ENCODE measurements at regions not wholly inside any gene's neighbourhood (a gene's known extent, or its start where the extent isn't known, plus 50 kb on each side); places are given as distances from the start of the nearest gene placed in this dataset.
"Not testable (repeated sequence)": the region's sequence is repeated elsewhere in the genome, so short reads cannot be mapped to it uniquely, and the experiment has no call there.

DNA sequence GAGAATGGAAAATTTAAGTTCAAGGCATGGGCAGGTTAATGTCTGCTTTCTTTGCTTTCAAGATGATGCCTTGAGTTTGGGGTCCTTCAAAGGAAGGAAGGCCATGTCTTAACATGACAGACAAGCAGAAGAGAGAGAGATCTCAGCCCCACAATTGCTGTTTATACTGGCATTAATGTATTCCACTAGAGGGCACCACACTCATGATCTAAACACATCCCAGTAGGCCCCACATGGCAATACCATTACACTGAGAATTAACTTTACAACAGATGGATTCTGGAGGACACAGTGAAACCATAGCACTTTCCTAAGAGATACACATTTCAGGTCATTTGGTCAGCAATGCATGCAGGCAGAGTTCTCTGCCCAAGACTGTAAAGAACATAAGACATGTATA, 1460.3 kb downstream of the RPIA start:
- not testable (repeated sequence) for H3K4me1 ChIP-seq (ENCODE audit: control insufficient read depth, insufficient read depth, low read length); H3K9me3 ChIP-seq (ENCODE audit: control insufficient read depth, insufficient read depth, low read length); H3K4me3 ChIP-seq (ENCODE audit: low read depth, low read length); H3K9ac ChIP-seq (ENCODE audit: low read depth, low read length); H3K36me3 ChIP-seq (ENCODE audit: control insufficient read depth, insufficient read depth, low read length); H3K27me3 ChIP-seq (ENCODE audit: control insufficient read depth, insufficient read depth, low read length)

DNA sequence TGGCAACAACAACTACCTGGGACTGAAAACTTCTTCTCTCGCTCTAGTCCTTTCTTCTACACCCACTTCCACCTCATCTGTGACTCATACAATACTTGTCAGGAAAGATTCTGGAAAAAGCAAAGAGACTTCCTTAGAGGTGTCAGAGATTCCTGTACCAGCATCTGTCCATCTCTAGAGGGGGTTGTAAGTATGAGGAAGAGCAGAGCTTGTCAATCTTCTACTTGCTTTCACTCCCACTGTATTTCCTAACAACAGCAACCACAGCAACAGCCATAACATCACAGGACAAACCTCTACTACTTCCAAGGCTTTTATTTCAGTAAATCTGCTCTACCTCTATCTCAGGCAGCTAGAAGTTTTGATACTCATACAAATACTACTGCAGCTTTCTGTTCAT, 1479.5 kb downstream of the RPIA start:
- H3K4me3 ChIP-seq (ENCODE audit: low read depth, low read length); H3K9ac ChIP-seq (ENCODE audit: low read depth, low read length); H3K9me3 ChIP-seq (ENCODE audit: control insufficient read depth, insufficient read depth, low read length); H3K36me3 ChIP-seq (ENCODE audit: control insufficient read depth, insufficient read depth, low read length); H3K4me1 ChIP-seq (ENCODE audit: control insufficient read depth, insufficient read depth, low read length); H3K27me3 ChIP-seq (ENCODE audit: control insufficient read depth, insufficient read depth, low read length): not testable (repeated sequence)

- H3K9me3 ChIP-seq (ENCODE audit: control insufficient read depth, insufficient read depth, low read length); H3K36me3 ChIP-seq (ENCODE audit: control insufficient read depth, insufficient read depth, low read length); H3K4me3 ChIP-seq (ENCODE audit: low read depth, low read length); H3K4me1 ChIP-seq (ENCODE audit: control insufficient read depth, insufficient read depth, low read length); H3K9ac ChIP-seq (ENCODE audit: low read depth, low read length); H3K27me3 ChIP-seq (ENCODE audit: control insufficient read depth, insufficient read depth, low read length): not testable (repeated sequence)
Observed at GRCh38 chr2:90173081-90173480, 1481.6 kb downstream of the RPIA start.

DNA sequence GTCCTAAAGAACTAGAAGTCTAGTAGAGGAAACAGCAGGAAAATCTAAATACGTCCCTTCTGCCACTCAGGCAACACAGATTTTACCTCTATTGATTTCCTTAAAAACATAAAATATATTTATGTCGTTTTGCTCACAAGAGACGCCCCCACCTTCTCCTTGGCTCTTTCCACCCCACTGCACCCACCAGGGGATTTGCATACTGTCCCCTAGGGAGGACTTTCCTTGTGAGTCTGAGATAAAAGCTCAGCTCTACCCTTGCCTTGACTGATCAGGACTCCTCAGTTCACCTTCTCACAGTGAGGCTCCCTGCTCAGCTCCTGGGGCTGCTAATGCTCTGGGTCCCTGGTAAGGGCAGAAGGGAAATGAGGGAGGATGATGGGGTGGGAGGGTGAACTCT, 1488.1 kb downstream of the RPIA start:
- H3K36me3 ChIP-seq (ENCODE audit: control insufficient read depth, insufficient read depth, low read length); H3K4me1 ChIP-seq (ENCODE audit: control insufficient read depth, insufficient read depth, low read length); H3K9ac ChIP-seq (ENCODE audit: low read depth, low read length); H3K4me3 ChIP-seq (ENCODE audit: low read depth, low read length); H3K9me3 ChIP-seq (ENCODE audit: control insufficient read depth, insufficient read depth, low read length); H3K27me3 ChIP-seq (ENCODE audit: control insufficient read depth, insufficient read depth, low read length): not testable (repeated sequence)

DNA sequence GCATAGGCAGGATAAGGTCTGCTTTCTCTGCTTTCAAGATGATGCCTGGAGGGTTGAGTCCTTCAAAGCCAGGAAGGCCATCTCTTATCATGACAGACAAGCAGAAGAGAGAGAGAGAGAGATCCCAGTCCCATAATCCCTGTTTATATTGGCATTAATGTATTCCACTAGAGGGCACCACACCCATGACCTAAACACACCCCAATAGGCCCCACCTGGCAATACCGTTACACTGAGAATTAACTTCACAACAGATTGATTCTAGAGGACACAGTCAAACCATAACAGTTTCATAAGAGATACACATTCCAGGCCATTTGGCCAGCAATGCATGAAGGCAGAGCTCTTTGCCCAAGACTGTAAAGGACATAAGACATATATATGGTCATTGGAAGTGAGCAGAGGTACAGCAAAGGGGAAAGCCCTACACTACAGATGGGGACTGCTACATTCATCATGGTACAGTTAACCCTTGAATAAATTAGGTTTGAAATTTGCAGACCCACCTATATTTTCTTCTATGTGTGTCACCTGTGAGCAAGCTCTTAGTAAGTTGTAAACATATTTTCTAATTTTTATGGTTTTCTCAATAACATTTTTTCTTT, 1516.1 kb downstream of the RPIA start:
- no peaks in the 10 kb centered on the region for H3K27me3 ChIP-seq (ENCODE audit: control insufficient read depth, insufficient read depth, low read length)
- no peaks in the 10 kb centered on the region for H3K4me1 ChIP-seq (ENCODE audit: control insufficient read depth, insufficient read depth, low read length)
- H3K9me3 ChIP-seq (ENCODE audit: control insufficient read depth, insufficient read depth, low read length), result peaks cover 3% of the 10 kb centered on the region
- H3K4me3 ChIP-seq (ENCODE audit: low read depth, low read length), result no peak overlapping the region
- H3K36me3 ChIP-seq (ENCODE audit: control insufficient read depth, insufficient read depth, low read length), result no peaks in the 10 kb centered on the region
- no peak overlapping the region for H3K9ac ChIP-seq (ENCODE audit: low read depth, low read length)

DNA sequence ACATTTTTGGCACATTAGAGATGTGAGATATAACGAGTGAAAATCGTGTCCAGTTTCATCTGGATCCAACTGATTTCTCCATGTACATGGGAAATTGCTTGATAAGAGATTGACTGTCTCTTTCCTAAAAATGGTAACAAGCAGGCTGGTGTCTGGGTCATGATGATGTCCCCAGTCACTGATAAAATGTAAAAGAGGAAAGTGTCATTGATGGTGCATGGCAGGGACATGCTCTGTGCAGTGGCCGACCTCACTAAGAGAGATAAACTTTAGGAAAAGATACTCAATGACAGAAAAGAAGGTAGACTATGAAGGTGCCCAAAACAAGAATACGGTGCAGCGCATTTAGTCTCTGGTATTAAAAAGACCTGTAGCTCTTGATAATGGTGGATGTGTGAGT, 1517.5 kb downstream of the RPIA start:
- no peaks in the 10 kb centered on the region for H3K27me3 ChIP-seq (ENCODE audit: control insufficient read depth, insufficient read depth, low read length)
- no peaks in the 10 kb centered on the region for H3K36me3 ChIP-seq (ENCODE audit: control insufficient read depth, insufficient read depth, low read length)
- H3K9ac ChIP-seq (ENCODE audit: low read depth, low read length), result no peak overlapping the region
- no peaks in the 10 kb centered on the region for H3K4me1 ChIP-seq (ENCODE audit: control insufficient read depth, insufficient read depth, low read length)
- no peak overlapping the region for H3K4me3 ChIP-seq (ENCODE audit: low read depth, low read length)
- H3K9me3 ChIP-seq (ENCODE audit: control insufficient read depth, insufficient read depth, low read length), result peaks cover 3% of the 10 kb centered on the region

DNA sequence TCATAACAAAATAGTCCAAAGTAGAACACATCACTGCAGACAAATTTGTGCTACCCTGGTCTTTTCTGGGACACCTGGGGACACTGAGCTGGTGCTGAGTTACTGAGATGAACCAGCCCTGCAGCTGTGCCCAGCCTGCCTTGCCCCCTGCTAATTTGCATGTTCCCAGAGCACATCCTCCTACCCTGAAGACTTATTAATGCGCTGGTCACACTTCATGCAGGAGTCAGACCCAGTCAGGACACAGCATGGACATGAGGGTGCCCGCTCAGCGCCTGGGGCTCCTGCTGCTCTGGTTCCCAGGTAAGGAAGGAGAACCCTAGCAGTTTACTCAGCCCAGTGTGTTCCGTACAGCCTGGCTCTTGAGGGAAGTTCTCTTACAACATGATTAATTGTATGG, 1518.3 kb downstream of the RPIA start:
- no peak overlapping the region for H3K4me3 ChIP-seq (ENCODE audit: low read depth, low read length)
- no peak overlapping the region for H3K9ac ChIP-seq (ENCODE audit: low read depth, low read length)
- H3K27me3 ChIP-seq (ENCODE audit: control insufficient read depth, insufficient read depth, low read length), result no peaks in the 10 kb centered on the region
- no peaks in the 10 kb centered on the region for H3K9me3 ChIP-seq (ENCODE audit: control insufficient read depth, insufficient read depth, low read length)
- no peaks in the 10 kb centered on the region for H3K36me3 ChIP-seq (ENCODE audit: control insufficient read depth, insufficient read depth, low read length)
- H3K4me1 ChIP-seq (ENCODE audit: control insufficient read depth, insufficient read depth, low read length), result no peaks in the 10 kb centered on the region

DNA sequence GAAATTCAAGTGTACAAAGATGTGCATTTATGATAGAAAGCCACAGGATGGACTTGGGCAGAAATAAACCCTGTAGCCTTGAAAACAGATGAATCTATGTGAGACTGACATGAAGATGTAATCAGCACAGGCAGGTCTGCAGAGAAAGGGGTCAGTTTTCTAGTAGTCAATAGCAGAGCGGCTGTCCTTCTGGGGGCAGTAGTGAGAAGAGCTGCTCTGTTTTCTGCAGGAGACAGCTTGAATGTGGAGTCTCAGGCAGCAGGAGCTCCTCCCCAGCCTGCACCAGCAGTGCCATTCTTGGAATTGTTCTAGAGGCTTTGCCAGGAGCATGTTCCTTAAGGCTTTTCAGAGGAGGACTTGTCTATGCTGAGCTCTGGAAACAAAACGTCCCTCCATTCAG, 1524.4 kb downstream of the RPIA start:
- not testable (repeated sequence) for H3K9ac ChIP-seq (ENCODE audit: low read depth, low read length); H3K4me1 ChIP-seq (ENCODE audit: control insufficient read depth, insufficient read depth, low read length); H3K27me3 ChIP-seq (ENCODE audit: control insufficient read depth, insufficient read depth, low read length); H3K9me3 ChIP-seq (ENCODE audit: control insufficient read depth, insufficient read depth, low read length); H3K36me3 ChIP-seq (ENCODE audit: control insufficient read depth, insufficient read depth, low read length); H3K4me3 ChIP-seq (ENCODE audit: low read depth, low read length)

GRCh38 chr2:90216801-90217200, 1525.3 kb downstream of the RPIA start:
- not testable (repeated sequence) for H3K4me3 ChIP-seq (ENCODE audit: low read depth, low read length); H3K36me3 ChIP-seq (ENCODE audit: control insufficient read depth, insufficient read depth, low read length); H3K9me3 ChIP-seq (ENCODE audit: control insufficient read depth, insufficient read depth, low read length); H3K4me1 ChIP-seq (ENCODE audit: control insufficient read depth, insufficient read depth, low read length); H3K9ac ChIP-seq (ENCODE audit: low read depth, low read length); H3K27me3 ChIP-seq (ENCODE audit: control insufficient read depth, insufficient read depth, low read length)

DNA sequence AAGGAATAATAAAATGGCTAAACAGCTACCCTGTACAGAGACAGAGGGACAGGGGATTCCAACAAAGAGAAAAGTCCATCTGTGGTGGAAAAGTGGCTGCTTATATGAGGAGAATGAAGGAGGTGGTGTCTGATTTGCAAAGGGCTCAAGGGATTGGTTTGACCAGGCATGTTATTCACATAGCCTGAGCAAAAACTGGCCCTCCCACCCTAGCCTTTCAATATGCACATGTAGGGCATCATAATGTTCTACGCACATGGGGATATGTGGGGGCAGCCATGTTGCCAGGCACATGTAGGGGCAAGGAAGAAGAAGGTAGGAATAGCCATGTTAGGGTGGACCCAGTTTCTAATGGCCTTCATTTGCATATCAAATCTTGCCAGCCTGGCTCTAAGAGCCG, 1527.1 kb downstream of the RPIA start:
- H3K4me3 ChIP-seq (ENCODE audit: low read depth, low read length); H3K9me3 ChIP-seq (ENCODE audit: control insufficient read depth, insufficient read depth, low read length); H3K9ac ChIP-seq (ENCODE audit: low read depth, low read length); H3K4me1 ChIP-seq (ENCODE audit: control insufficient read depth, insufficient read depth, low read length); H3K36me3 ChIP-seq (ENCODE audit: control insufficient read depth, insufficient read depth, low read length); H3K27me3 ChIP-seq (ENCODE audit: control insufficient read depth, insufficient read depth, low read length): not testable (repeated sequence)

DNA sequence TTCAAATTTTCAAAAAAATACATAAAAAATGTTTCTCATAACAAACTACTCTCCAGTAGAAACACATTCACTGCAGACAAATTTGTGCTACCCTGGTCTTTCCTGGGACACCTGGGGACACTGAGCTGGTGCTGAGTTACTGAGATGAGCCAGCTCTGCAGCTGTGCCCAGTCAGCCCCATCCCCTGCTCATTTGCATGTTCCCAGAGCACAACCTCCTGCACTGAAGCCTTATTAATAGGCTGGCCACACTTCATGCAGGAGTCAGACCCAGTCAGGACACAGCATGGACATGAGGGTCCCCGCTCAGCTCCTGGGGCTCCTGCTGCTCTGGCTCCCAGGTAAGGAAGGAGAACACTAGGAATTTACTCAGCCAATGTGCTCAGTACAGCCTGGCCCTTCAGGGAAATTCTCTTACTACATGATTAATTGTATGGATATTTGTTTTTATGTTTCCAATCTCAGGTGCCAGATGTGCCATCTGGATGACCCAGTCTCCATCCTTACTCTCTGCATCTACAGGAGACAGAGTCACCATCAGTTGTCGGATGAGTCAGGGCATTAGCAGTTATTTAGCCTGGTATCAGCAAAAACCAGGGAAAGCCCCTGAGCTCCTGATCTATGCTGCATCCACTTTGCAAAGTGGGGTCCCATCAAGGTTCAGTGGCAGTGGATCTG, 1529.3 kb downstream of the RPIA start:
- H3K9me3 ChIP-seq (ENCODE audit: control insufficient read depth, insufficient read depth, low read length); H3K36me3 ChIP-seq (ENCODE audit: control insufficient read depth, insufficient read depth, low read length): not testable (repeated sequence)

GRCh38 chr2:90221300-90221651, 1529.8 kb downstream of the RPIA start:
- Histone ChIP-seq H3K36me3 (ENCODE audit: control insufficient read depth, insufficient read depth, low read length) (no peaks in the 10 kb centered on the region), H3K9me3 (ENCODE audit: control insufficient read depth, insufficient read depth, low read length) (no peaks in the 10 kb centered on the region), H3K27me3 (ENCODE audit: control insufficient read depth, insufficient read depth, low read length) (no peaks in the 10 kb centered on the region), H3K4me3 (ENCODE audit: low read depth, low read length) (no peak overlapping the region), H3K9ac (ENCODE audit: low read depth, low read length) (no peak overlapping the region), H3K4me1 (ENCODE audit: control insufficient read depth, insufficient read depth, low read length) (no peaks in the 10 kb centered on the region)

More for the DNA sequence above, 1529.3 kb downstream of the RPIA start:
- not testable (repeated sequence) for H3K4me1 ChIP-seq (ENCODE audit: control insufficient read depth, insufficient read depth, low read length); H3K4me3 ChIP-seq (ENCODE audit: low read depth, low read length); H3K27me3 ChIP-seq (ENCODE audit: control insufficient read depth, insufficient read depth, low read length); H3K9ac ChIP-seq (ENCODE audit: low read depth, low read length)

Data from iPS-15b (cell line).